PC-3 (cell line): ENCODE measurements at regions not wholly inside any gene's neighbourhood (a gene's known extent, or its start where the extent isn't known, plus 50 kb on each side); places are given as distances from the start of the nearest gene placed in this dataset.

Experiments
- EZH2 ChIP-seq: fragments of 300-600 bp; sonication (generic); IDR thresholded peaks from one replicate; pipeline ENCODE4 v1.6.1; 2017; ENCODE audit warnings: antibody characterized with exemption, mild to moderate bottlenecking, low read length; ENCODE audit not compliant: unreplicated experiment
- TF ChIP-seq, protein P1 (sequence below): fragments of 300-600 bp; sonication (generic); conservative IDR thresholded peaks from 2 replicates; pipeline ENCODE4 v1.5.1; 2017; ENCODE audit warnings: antibody characterized with exemption, low read depth, mild to moderate bottlenecking, low read length

DNA sequence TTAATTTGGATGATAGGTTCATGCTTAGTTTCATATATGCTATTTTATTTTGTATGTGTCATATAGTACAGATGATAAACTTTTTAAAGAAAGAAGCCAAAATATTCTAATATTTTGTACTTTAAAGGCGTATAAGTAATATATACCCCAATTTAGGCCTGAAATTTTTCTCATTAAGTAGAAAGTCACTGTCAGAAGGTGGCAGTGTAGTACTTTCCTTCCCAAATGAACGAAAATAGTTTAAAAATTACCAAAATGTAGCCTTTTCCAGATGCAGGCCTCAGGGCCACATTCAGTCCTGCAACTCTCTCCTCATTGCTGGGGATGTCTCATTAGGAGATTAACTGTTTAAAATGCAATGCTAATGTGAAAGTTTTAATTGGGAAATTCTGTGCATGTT, 1263.6 kb downstream of the C4orf33 start:
- no peak for TF ChIP-seq EZH2
- TF ChIP-seq, protein P1, sequence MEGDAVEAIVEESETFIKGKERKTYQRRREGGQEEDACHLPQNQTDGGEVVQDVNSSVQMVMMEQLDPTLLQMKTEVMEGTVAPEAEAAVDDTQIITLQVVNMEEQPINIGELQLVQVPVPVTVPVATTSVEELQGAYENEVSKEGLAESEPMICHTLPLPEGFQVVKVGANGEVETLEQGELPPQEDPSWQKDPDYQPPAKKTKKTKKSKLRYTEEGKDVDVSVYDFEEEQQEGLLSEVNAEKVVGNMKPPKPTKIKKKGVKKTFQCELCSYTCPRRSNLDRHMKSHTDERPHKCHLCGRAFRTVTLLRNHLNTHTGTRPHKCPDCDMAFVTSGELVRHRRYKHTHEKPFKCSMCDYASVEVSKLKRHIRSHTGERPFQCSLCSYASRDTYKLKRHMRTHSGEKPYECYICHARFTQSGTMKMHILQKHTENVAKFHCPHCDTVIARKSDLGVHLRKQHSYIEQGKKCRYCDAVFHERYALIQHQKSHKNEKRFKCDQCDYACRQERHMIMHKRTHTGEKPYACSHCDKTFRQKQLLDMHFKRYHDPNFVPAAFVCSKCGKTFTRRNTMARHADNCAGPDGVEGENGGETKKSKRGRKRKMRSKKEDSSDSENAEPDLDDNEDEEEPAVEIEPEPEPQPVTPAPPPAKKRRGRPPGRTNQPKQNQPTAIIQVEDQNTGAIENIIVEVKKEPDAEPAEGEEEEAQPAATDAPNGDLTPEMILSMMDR = peak; percentile 61
